Natural killer cell (primary cell): ENCODE measurements at regions not wholly inside any gene's neighbourhood (a gene's known extent, or its start where the extent isn't known, plus 50 kb on each side); places are given as distances from the start of the nearest gene placed in this dataset.
"Not testable (repeated sequence)": the region's sequence is repeated elsewhere in the genome, so short reads cannot be mapped to it uniquely, and the experiment has no call there.

Experiments used
- ATAC-seq, 3 donors: fragments of 150-1000 bp in 2 of 3; fragments of 200-7000 bp in 1 of 3; cut with Tn5 transposase; 1 replicate in 1 of 3; 2 replicates in 2 of 3; pipeline ENCODE4 v1.10.0; 2021; ENCODE audit warnings: mild to moderate bottlenecking in 2 of 3, moderate library complexity in 2 of 3
- DNase-seq, 2 donors: peaks; one replicate each; pipeline versions ENCODE4 v3.0.0 to v3.0.0-alpha.2; 2013 to 2021; ENCODE audit warnings: mixed read lengths in 1 of 2
- H3K27ac ChIP-seq: one replicate; pipeline ENCODE4 v1.5.1; 2013; ENCODE audit warnings: mild to moderate bottlenecking, low read length
- H3K27me3 ChIP-seq: one replicate; pipeline ENCODE4 v1.6.1; 2013; ENCODE audit warnings: low read length; ENCODE audit not compliant: control insufficient read depth, insufficient read depth
- H3K36me3 ChIP-seq: one replicate; pipeline ENCODE4 v1.6.1; 2013; ENCODE audit warnings: low read length; ENCODE audit not compliant: control insufficient read depth, insufficient read depth
- H3K4me1 ChIP-seq: one replicate; pipeline ENCODE4 v1.6.1; 2013; ENCODE audit warnings: low read length; ENCODE audit not compliant: control insufficient read depth, insufficient read depth
- H3K4me3 ChIP-seq: one replicate; pipeline ENCODE4 v1.5.1; 2013; ENCODE audit warnings: low read length
- H3K9me3 ChIP-seq: one replicate; pipeline ENCODE4 v1.6.1; 2013; ENCODE audit warnings: low read length; ENCODE audit not compliant: control insufficient read depth, insufficient read depth
- H3K27ac Mint-ChIP-seq, 2 donors: one replicate each; pipeline ENCODE4 v1.8.0; 2022; ENCODE audit warnings: mild to moderate bottlenecking in 2 of 2, mixed read lengths in 2 of 2, moderate library complexity in 1 of 2
- H3K27me3 Mint-ChIP-seq, 2 donors: one replicate each; pipeline ENCODE4 v1.8.0; 2022; ENCODE audit warnings: low read depth in 2 of 2, mixed read lengths in 2 of 2
- H3K36me3 Mint-ChIP-seq: one replicate; pipeline ENCODE4 v1.8.0; 2022; ENCODE audit warnings: mixed read lengths
- H3K4me1 Mint-ChIP-seq, 2 donors: one replicate each; pipeline ENCODE4 v1.8.0; 2022; ENCODE audit warnings: mixed read lengths in 2 of 2
- H3K4me3 Mint-ChIP-seq: one replicate; pipeline ENCODE4 v1.8.0; 2022; ENCODE audit warnings: mild to moderate bottlenecking, moderate library complexity, mixed read lengths
- H3K9me3 Mint-ChIP-seq, 2 donors: one replicate each; pipeline ENCODE4 v1.8.0; 2022; ENCODE audit warnings: mixed read lengths in 2 of 2
- WGBS: methylation state at CpG from one replicate; pipeline ENCODE4 v1.1.7; 2013; ENCODE audit warnings: missing lambda C conversion rate; ENCODE audit not compliant: insufficient coverage; 5-methylcytosine and 5-hydroxymethylcytosine counted together
- intact Hi-C: fragments of 100-400 bp; cut with micrococcal nuclease; formaldehyde crosslinking; loops from one replicate; pipeline ENCODE4 v1.14.2; 2022
- TF ChIP-seq, protein P1 (sequence below): fragments of 200-600 bp; IDR thresholded peaks from one replicate; pipeline ENCODE4 v1.8.0; 2022; ENCODE audit warnings: antibody characterized with exemption

DNA sequence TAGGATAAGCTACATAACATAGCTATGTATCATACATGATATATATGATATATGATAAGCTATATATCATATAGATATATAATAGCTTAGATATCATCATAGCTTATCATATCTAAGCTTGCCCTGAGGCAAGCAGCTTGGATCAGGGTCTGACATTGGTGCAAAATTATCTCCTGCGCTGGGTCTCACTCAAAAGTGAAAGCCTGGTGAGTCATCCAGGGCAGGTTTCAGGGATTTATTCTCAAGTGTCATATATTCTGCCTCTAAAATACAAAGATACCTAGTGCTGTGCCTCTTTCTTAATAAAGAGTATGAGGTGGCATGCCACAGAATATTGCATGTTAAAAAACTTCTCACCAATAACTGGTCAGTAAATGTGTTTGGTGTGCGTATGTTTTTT is 105.9 kb downstream of the CDC14C start:
- H3K27ac Mint-ChIP-seq, result no peak overlapping the region
- H3K36me3 ChIP-seq, result no peaks in the 10 kb centered on the region
- H3K4me1 ChIP-seq, result no peaks in the 10 kb centered on the region
- intact Hi-C loops, result no loop called here
- H3K9me3 Mint-ChIP-seq, result peaks cover 3% of the 10 kb centered on the region in 2 donors
- no peaks in the 10 kb centered on the region for H3K27me3 ChIP-seq
- H3K4me1 Mint-ChIP-seq, result no peaks in the 10 kb centered on the region
- TF ChIP-seq, protein P1, sequence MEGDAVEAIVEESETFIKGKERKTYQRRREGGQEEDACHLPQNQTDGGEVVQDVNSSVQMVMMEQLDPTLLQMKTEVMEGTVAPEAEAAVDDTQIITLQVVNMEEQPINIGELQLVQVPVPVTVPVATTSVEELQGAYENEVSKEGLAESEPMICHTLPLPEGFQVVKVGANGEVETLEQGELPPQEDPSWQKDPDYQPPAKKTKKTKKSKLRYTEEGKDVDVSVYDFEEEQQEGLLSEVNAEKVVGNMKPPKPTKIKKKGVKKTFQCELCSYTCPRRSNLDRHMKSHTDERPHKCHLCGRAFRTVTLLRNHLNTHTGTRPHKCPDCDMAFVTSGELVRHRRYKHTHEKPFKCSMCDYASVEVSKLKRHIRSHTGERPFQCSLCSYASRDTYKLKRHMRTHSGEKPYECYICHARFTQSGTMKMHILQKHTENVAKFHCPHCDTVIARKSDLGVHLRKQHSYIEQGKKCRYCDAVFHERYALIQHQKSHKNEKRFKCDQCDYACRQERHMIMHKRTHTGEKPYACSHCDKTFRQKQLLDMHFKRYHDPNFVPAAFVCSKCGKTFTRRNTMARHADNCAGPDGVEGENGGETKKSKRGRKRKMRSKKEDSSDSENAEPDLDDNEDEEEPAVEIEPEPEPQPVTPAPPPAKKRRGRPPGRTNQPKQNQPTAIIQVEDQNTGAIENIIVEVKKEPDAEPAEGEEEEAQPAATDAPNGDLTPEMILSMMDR, result no peak
- no peaks in the 10 kb centered on the region for H3K9me3 ChIP-seq
- H3K36me3 Mint-ChIP-seq, result no peaks in the 10 kb centered on the region
- H3K4me3 Mint-ChIP-seq, result no peak overlapping the region
- WGBS, result 100% methylated on average over 2 of the region's 2 CpGs
- ATAC-seq (no peak), DNase-seq (no peak)
- no peaks in the 10 kb centered on the region for H3K27me3 Mint-ChIP-seq
- H3K4me3 ChIP-seq, result no peak overlapping the region
- H3K27ac ChIP-seq, result no peak overlapping the region

DNA sequence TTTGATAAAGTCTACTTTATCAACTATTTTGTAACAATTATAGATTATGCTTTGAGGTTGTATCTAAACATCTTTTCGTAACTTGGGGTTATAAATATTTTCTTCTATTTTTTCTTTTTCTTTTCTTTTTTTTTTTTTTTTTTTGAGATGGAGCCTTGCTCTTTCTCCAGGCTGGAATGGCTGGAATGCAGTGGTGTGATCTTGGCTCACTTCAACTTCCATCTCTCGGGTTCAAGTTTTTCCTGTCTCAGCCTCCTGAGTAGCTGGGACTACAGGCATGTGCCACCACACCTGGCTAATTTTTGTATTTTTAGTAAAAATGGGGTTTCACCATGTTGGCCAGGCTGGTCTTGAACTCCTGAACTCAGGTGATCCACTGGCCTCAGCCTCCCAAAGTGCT is 108.8 kb downstream of the CDC14C start:
- H3K4me1 ChIP-seq, H3K9me3 ChIP-seq, H3K27ac ChIP-seq, H3K4me3 Mint-ChIP-seq, H3K27ac Mint-ChIP-seq, H3K9me3 Mint-ChIP-seq, intact Hi-C loops, H3K27me3 Mint-ChIP-seq, DNase-seq, H3K4me1 Mint-ChIP-seq, ATAC-seq, H3K36me3 ChIP-seq, H3K27me3 ChIP-seq, H3K4me3 ChIP-seq, H3K36me3 Mint-ChIP-seq: not testable (repeated sequence)
- WGBS, result 92% methylated on average over 1 of the region's 2 CpGs

DNA sequence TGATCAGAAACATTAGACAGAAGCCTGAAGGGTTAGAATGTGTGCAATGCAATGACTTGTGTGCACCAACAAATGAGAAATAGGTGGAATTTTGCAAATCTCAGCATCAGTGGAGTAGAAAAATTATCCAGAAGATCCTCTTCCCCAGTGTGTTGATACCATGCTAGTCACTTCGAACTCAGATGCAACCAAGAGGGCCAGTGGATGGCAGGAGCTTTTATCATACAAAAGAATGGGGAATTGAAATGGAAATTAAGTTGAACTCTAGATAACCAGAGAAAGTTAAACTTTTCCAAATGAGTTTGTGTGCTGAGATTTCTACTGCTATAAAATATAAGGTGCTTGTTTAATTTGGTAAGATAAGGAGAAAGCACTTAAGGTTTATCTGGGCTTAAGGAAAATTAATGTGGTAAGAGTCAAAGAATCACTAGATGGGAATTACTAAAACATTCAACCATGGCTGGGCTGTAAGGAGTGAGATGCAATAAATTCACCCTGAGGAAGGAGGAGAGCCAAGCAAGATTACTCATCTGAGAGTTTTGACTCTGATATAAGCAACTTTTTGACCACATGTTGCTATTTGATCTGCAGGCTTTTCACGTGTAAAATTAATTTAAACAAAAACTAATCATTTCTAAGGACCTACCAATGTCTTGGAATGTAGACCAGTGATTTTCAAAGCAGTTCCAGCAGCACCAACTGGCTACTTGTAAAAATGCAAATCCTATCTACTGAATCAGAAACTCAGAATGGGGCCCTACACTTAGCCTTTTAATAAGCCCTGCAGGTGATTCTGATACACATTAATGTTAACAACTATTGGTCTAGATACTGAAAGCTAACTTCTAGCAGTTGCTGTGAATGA is 113.2 kb downstream of the CDC14C start:
- intact Hi-C loops, result no loop called here
- DNase-seq (no peak), ATAC-seq (no peak)
- no peak overlapping the region for H3K4me3 ChIP-seq
- H3K4me3 Mint-ChIP-seq, result no peak overlapping the region
- H3K9me3 Mint-ChIP-seq, result peaks cover 12 to 20% of the 10 kb centered on the region in 2 donors
- no peaks in the 10 kb centered on the region for H3K4me1 Mint-ChIP-seq
- no peaks in the 10 kb centered on the region for H3K36me3 ChIP-seq
- no peaks in the 10 kb centered on the region for H3K27me3 Mint-ChIP-seq
- H3K27me3 ChIP-seq, result no peaks in the 10 kb centered on the region
- 5% methylated on average over 2 of the region's 2 CpGs for WGBS
- no peak overlapping the region for H3K27ac Mint-ChIP-seq
- TF ChIP-seq, protein P1, result no peak
- H3K27ac ChIP-seq, result no peak overlapping the region
- H3K4me1 ChIP-seq, result no peaks in the 10 kb centered on the region
- H3K9me3 ChIP-seq, result no peaks in the 10 kb centered on the region
- H3K36me3 Mint-ChIP-seq, result no peaks in the 10 kb centered on the region

DNA sequence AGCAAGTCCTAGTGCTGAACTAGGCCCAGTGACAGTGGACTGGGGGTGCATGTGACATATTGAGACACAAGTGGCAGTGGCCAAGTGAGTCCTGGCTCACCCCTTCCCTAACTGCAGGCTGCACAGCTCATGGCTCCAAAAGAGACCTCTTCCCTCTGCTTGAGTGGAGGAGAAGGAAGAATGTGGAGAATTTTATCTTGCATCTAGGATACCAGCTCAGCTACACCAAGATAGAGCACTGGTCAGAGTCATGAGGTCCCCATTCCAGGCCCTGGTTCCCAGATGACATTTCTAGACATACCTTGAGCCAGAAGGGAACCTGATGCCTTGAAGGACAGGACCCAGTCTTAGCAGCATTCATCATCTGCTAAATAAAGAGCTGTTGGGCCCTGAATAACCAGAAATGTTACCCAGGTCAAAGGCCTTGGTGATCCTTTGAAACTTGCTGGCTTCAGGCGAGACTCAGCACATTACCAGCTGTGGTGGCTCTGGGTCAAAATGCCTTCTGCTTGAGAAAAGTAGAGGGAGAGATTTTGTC is 114.5 kb downstream of the CDC14C start:
- H3K4me1 ChIP-seq, result no peaks in the 10 kb centered on the region
- no peaks in the 10 kb centered on the region for H3K9me3 ChIP-seq
- Mint-ChIP-seq H3K4me1 (no peaks in the 10 kb centered on the region), H3K27ac (no peak overlapping the region), H3K27me3 (no peaks in the 10 kb centered on the region), H3K4me3 (no peak overlapping the region), H3K36me3 (no peaks in the 10 kb centered on the region), H3K9me3 (peaks cover 15 to 23% of the 10 kb centered on the region in 2 donors)
- ATAC-seq (no peak), DNase-seq (no peak)
- no peaks in the 10 kb centered on the region for H3K36me3 ChIP-seq
- WGBS, result 68% methylated on average over 1 of the region's 1 CpG
- intact Hi-C loops, result no loop called here
- H3K4me3 ChIP-seq, result no peak overlapping the region
- TF ChIP-seq, protein P1, result no peak
- no peaks in the 10 kb centered on the region for H3K27me3 ChIP-seq
- H3K27ac ChIP-seq, result no peak overlapping the region
